HG03565 (cell line): ENCODE measurements at regions not wholly inside any gene's neighbourhood (a gene's known extent, or its start where the extent isn't known, plus 50 kb on each side); places are given as distances from the start of the nearest gene placed in this dataset.
"Not testable (repeated sequence)": the region's sequence is repeated elsewhere in the genome, so short reads cannot be mapped to it uniquely, and the experiment has no call there.

Source experiments
- ATAC-seq: cut with Tn5 transposase; IDR thresholded peaks from one replicate; pipeline ENCODE4 v1.9.1; 2021; ENCODE audit warnings: mild to moderate bottlenecking, moderate library complexity; ENCODE audit not compliant: unreplicated experiment

- no peak for ATAC-seq
Measured at GRCh38 chr3:145294572-145294971, 866.4 kb downstream of the PLOD2 start.

DNA sequence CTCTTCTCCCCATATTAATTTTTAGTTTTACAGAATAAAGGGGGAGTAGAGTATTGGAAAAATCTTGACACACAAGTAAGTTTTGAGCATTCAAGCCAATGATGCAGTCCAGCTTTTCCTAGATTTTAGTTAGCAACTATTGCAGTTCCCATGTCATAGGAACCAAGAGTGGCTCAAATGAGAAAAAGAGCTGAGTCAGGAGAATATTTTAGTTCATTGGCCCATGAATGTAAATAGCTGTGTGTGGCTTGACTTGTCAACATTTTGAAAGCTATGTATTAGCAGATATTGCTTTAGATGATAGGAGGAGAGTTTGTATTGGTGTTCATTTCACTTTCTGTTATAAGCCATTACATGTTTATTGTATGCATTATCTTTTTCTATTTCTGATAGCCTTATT lies 853.7 kb downstream of the PLOD2 start:
- no peak for ATAC-seq

DNA sequence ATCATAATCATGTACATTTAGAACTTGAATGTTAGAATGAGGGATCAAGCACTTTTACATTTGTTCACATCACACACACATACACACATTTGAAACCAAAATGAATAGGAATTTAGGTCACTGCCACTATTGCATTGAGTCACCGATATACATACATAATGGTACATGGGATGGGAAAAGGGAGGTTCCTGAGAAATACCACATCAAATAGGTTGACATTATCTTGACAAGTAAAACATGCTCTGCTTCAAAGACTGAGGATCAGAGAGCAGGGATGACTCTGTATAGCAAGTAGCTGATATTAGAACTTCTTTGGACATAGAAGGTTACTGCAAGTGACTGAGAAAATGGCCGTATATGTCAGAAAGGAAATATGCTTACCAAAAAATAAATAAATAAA lies 847.2 kb downstream of the PLOD2 start:
- no peak for ATAC-seq

- not testable (repeated sequence) for ATAC-seq
Measured at GRCh38 chr3:145316253-145316652, 844.7 kb downstream of the PLOD2 start.

DNA sequence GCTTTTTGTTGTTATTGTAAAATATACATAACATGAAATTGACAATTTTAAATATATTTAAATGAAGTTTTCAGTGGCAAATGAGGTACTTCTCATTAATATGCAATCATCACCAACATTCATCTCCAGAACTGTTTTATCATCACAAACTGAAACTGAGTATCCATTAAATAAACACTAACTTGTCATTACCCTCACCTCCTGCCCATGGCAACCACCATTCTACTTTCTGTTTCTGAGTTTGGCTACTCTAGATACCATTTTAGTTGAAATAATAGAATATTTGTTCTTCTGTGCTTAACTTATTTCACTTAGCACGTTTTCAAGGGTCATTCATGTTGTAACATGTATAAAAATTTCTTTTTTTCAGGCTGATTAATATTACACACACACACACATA lies 834.3 kb downstream of the PLOD2 start:
- ATAC-seq, result no peak

GRCh38 chr3:145333427-145333826 lies 827.6 kb downstream of the PLOD2 start:
- not testable (repeated sequence) for ATAC-seq

- ATAC-seq, result no peak
Measured at GRCh38 chr3:145333931-145334330, 827.1 kb downstream of the PLOD2 start.

- no peak for ATAC-seq
Measured at GRCh38 chr3:145355206-145355605, 805.8 kb downstream of the PLOD2 start.

- ATAC-seq, result no peak
Measured at GRCh38 chr3:145357453-145357852, 803.5 kb downstream of the PLOD2 start.

- ATAC-seq, result no peak
Measured at GRCh38 chr3:145359040-145359439, 801.9 kb downstream of the PLOD2 start.

- no peak for ATAC-seq
Measured at GRCh38 chr3:145368748-145369147, 792.2 kb downstream of the PLOD2 start.

DNA sequence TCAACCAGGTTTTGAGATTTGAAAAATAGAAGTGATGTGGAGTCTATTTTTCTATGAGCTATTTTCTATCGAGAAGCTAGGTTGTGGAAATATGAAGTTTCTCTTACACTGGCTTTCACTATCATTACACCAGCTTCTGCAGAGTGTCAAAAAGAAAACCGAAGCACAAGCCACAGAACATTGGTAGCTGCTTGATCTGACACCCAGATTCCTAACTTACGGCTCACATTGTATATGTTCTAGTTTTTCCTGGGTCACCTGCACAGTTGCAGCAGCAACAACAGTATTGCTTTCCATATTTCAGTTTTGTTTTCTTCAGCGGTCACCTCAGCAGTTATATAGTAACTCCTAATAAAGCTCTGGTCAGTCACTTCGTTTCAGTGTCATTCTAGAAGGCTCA lies 790.1 kb downstream of the PLOD2 start:
- no peak for ATAC-seq

- ATAC-seq, result no peak
Measured at GRCh38 chr3:145377301-145377700, 783.7 kb downstream of the PLOD2 start.

GRCh38 chr3:145383416-145383815 lies 777.6 kb downstream of the PLOD2 start:
- ATAC-seq, result no peak

GRCh38 chr3:145384307-145384706 lies 776.7 kb downstream of the PLOD2 start:
- no peak for ATAC-seq

DNA sequence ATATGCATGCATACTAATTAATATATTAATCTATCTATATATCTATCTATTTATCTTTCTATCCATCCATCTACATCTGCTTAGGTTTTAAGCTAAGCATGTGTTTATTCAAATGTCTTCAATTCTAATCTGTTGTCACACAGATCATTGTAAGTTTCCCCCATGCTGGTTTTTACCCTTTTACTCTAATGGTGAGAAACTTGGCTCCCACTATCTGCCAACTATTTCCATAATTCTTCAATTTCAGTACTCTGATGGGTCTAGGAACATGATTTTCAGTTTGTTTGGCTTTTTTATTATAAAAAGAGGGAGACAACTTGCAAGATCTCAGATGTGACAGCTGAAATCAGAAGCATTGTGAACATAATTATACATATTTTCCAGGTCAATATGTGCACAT lies 773.8 kb downstream of the PLOD2 start:
- ATAC-seq, result no peak

DNA sequence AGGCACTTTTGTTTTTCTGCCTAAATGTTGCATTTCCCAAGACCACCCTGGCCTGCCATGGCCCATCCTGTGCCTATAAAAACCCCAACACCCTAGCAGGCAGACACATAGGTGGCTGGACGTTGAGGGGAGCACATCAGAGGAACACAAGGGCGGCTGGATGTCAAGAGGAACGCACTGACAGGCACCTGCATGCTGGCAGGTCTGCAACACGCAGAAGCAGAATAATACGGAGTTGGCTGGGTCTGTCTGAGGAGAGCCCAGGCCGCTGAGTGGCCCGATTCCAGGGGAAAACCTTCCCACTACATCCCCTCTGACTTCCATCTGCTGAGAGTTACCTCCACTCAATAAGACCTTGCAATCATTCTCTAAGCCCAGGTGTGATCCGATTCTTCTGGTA lies 765.6 kb downstream of the PLOD2 start:
- no peak for ATAC-seq

- ATAC-seq, result no peak
Measured at GRCh38 chr3:145411605-145412004, 749.4 kb downstream of the PLOD2 start.

GRCh38 chr3:145417678-145418077 lies 743.3 kb downstream of the PLOD2 start:
- no peak for ATAC-seq

DNA sequence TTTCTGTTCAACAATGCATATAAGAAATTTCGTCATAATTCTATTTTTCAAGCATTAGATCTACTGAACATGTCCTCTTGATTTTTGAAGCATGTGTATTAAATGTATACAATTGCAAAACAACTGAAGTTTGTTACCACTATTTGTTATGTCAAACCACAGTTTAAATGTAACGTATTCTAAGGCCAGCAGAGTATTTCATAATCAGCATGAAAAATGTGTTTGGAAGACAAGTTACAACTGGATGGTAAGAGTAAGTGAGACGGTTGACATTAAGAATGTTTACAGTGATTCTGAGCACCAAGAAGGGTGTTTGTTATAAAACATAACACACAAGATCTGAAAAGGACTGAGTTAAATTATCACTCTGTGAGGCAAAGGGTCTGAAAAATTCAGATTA lies 738.4 kb downstream of the PLOD2 start:
- ATAC-seq, result no peak

GRCh38 chr3:145427355-145427754 lies 733.6 kb downstream of the PLOD2 start:
- ATAC-seq, result no peak

- no peak for ATAC-seq
Measured at GRCh38 chr3:145429546-145429945, 731.4 kb downstream of the PLOD2 start.

GRCh38 chr3:145448436-145448835 lies 712.5 kb downstream of the PLOD2 start:
- no peak for ATAC-seq
